ENCODE measurements at regions not wholly inside any gene's neighbourhood (a gene's known extent, or its start where the extent isn't known, plus 50 kb on each side); places are given as distances from the start of the nearest gene placed in this dataset.

GRCh38 chr18:79608069-79608468, 71.5 kb upstream of the CTDP1 start:
- no peak for DNase-seq (ENCODE audit: low read depth)
- no peaks in the 10 kb centered on the region for H3K36me3 ChIP-seq (ENCODE audit: control insufficient read depth, insufficient read depth, low read length)
- H3K27me3 ChIP-seq (ENCODE audit: control insufficient read depth, insufficient read depth, low read length) = peaks cover 9% of the 10 kb centered on the region

GRCh38 chr18:79608535-79608934, 71.1 kb upstream of the CTDP1 start:
- DNase-seq (ENCODE audit: low read depth) = no peak
- Histone ChIP-seq H3K27me3 (ENCODE audit: control insufficient read depth, insufficient read depth, low read length) (peaks cover 12% of the 10 kb centered on the region), H3K36me3 (ENCODE audit: control insufficient read depth, insufficient read depth, low read length) (no peaks in the 10 kb centered on the region), H3K4me3 (ENCODE audit: low read depth, low read length) (no peak overlapping the region)
- TF ChIP-seq CTCF (IDR thresholded peaks at IDR 0.05; ENCODE audit: insufficient read depth, low read length, poor library complexity, severe bottlenecking) = no peak

More at GRCh38 chr18:79608069-79608468, 71.5 kb upstream of the CTDP1 start:
- no peak overlapping the region for H3K4me3 ChIP-seq (ENCODE audit: low read depth, low read length)
- no peak for TF ChIP-seq CTCF (IDR thresholded peaks at IDR 0.05; ENCODE audit: insufficient read depth, low read length, poor library complexity, severe bottlenecking)

- Histone ChIP-seq H3K27me3 (ENCODE audit: control insufficient read depth, insufficient read depth, low read length) (peaks cover 12% of the 10 kb centered on the region), H3K4me3 (ENCODE audit: low read depth, low read length) (no peak overlapping the region), H3K36me3 (ENCODE audit: control insufficient read depth, insufficient read depth, low read length) (no peaks in the 10 kb centered on the region)
- no peak for DNase-seq (ENCODE audit: low read depth)
- no peak for TF ChIP-seq CTCF (IDR thresholded peaks at IDR 0.05; ENCODE audit: insufficient read depth, low read length, poor library complexity, severe bottlenecking)
Observed at GRCh38 chr18:79608999-79609461, 70.6 kb upstream of the CTDP1 start.

GRCh38 chr18:79609841-79610281, 69.7 kb upstream of the CTDP1 start:
- Histone ChIP-seq H3K36me3 (ENCODE audit: control insufficient read depth, insufficient read depth, low read length) (no peaks in the 10 kb centered on the region), H3K4me3 (ENCODE audit: low read depth, low read length) (no peak overlapping the region), H3K27me3 (ENCODE audit: control insufficient read depth, insufficient read depth, low read length) (peaks cover 12% of the 10 kb centered on the region)
- TF ChIP-seq CTCF (IDR thresholded peaks at IDR 0.05; ENCODE audit: insufficient read depth, low read length, poor library complexity, severe bottlenecking) = no peak
- no peak for DNase-seq (ENCODE audit: low read depth)

- no peaks in the 10 kb centered on the region for H3K36me3 ChIP-seq (ENCODE audit: control insufficient read depth, insufficient read depth, low read length)
- H3K4me3 ChIP-seq (ENCODE audit: low read depth, low read length) = no peak overlapping the region
- no peak for DNase-seq (ENCODE audit: low read depth)
- peaks cover 12% of the 10 kb centered on the region for H3K27me3 ChIP-seq (ENCODE audit: control insufficient read depth, insufficient read depth, low read length)
- TF ChIP-seq CTCF (IDR thresholded peaks at IDR 0.05; ENCODE audit: insufficient read depth, low read length, poor library complexity, severe bottlenecking) = no peak
Observed at GRCh38 chr18:79610461-79611039, 69.1 kb upstream of the CTDP1 start.
